Breast epithelium (tissue), 4 donors: ENCODE measurements at regions not wholly inside any gene's neighbourhood (a gene's known extent, or its start where the extent isn't known, plus 50 kb on each side); places are given as distances from the start of the nearest gene placed in this dataset.

ENCODE experiments used
- DNase-seq, 2 donors: peaks; one replicate each; pipeline ENCODE4 v3.0.0-alpha.2; 2019; ENCODE audit warnings: low spot score in 2 of 2
- H3K27ac ChIP-seq, 2 donors: fragments of 200-600 bp; sonication (generic) in 1 of 2; one replicate each; pipeline ENCODE4 v1.5.1; 2016 to 2019; ENCODE audit warnings: mild to moderate bottlenecking in 1 of 2
- H3K27me3 ChIP-seq, 2 donors: fragments of 200-600 bp; sonication (generic) in 1 of 2; one replicate each; pipeline versions ENCODE4 v1.5.1 to v1.6.0; 2017 to 2019; ENCODE audit warnings: control low read depth in 1 of 2, mild to moderate bottlenecking in 1 of 2
- H3K36me3 ChIP-seq: fragments of 200-600 bp; one replicate; pipeline ENCODE4 v1.5.1; 2019
- H3K4me1 ChIP-seq, 2 donors: fragments of 200-600 bp; sonication (generic); one replicate each; pipeline ENCODE4 v1.5.1; 2016 to 2019; ENCODE audit warnings: control low read depth in 1 of 2
- H3K4me3 ChIP-seq, 3 donors: fragments of 200-600 bp; sonication (generic); 1 replicate in 2 of 3; 2 replicates in 1 of 3; pipeline ENCODE4 v1.5.1; 2016 to 2019; ENCODE audit warnings: mild to moderate bottlenecking in 3 of 3, moderate library complexity in 2 of 3
- H3K9me3 ChIP-seq, 2 donors: fragments of 200-600 bp; sonication (generic) in 1 of 2; one replicate each; pipeline ENCODE4 v1.5.1; 2016 to 2019; ENCODE audit warnings: control low read depth in 1 of 2
- CTCF ChIP-seq, 3 donors: fragments of 450-650 bp; IDR thresholded peaks; one replicate each; pipeline ENCODE4 v1.5.1; 2016 to 2017; ENCODE audit warnings: antibody characterized with exemption in 3 of 3, mild to moderate bottlenecking in 3 of 3, moderate library complexity in 3 of 3
- POLR2A ChIP-seq: fragments of 450-650 bp; IDR thresholded peaks from one replicate; pipeline ENCODE4 v1.6.1; 2016; ENCODE audit warnings: antibody characterized with exemption, mild to moderate bottlenecking, moderate library complexity
- POLR2AphosphoS5 ChIP-seq, 3 donors: sonication (generic); formaldehyde crosslinking; IDR thresholded peaks; one replicate each; pipeline ENCODE4 v1.6.1; 2017; ENCODE audit warnings: antibody characterized with exemption in 3 of 3
- intact Hi-C: fragments of 100-400 bp; cut with DNase I; formaldehyde crosslinking; loops from one replicate; pipeline ENCODE4 v1.15.1; 2023; ENCODE audit warnings: low total_unique reads

DNA sequence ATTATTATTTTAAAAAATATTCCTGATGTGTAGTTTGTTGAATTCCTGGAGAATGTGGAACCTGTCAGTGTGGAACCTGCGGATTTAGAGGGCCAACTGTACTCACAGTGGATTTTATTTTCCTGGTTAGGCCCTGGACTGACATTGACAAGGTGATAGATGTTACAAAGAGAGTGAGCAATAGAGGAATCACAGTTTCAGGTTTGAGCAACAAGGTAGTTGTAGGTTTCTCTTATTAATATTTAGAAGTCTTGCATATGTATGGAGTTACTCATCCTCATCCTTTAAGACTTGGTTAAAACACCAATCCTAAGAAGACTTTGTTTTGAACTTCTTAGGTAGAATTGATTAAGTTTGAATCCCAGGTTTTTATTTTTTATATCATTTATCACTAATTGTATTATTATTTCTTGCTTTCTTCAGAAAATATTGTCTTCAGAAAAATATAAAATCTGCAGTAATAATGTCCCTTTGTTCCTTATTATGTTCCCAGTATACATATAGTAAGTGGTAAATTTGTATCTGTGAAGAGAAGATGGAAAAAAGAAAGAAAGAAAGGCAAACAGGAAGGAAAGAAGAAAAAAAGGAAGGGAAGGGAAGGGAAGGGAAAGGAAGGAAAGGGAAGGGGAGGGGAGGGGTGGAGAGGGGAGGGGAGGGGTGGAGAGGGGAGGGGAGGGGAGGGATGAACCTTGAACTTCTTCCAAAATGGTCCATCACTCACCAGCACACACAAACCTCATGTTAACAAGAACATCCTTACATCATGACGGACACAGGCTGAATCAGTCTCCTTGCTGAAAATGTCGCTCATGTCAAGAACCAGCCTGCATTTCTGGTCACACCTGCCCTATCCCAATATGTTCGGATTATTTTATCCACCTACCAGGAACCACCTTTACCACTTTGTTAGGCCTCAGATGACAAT lies 867.2 kb downstream of the CDH11 start:
- Histone ChIP-seq H3K36me3 (no peaks in the 10 kb centered on the region), H3K4me3 (no peak overlapping the region), H3K27ac (no peak overlapping the region), H3K27me3 (no peaks in the 10 kb centered on the region), H3K9me3 (no peaks in the 10 kb centered on the region), H3K4me1 (no peaks in the 10 kb centered on the region)
- intact Hi-C loops = no loop called here
- no peak for DNase-seq
- no peak for TF ChIP-seq POLR2AphosphoS5 (IDR thresholded peaks at IDR 0.05)
- TF ChIP-seq POLR2A = no peak
- no peak for TF ChIP-seq CTCF (IDR thresholded peaks at IDR 0.05)

- no peaks in the 10 kb centered on the region for H3K4me1 ChIP-seq
- TF ChIP-seq CTCF (IDR thresholded peaks at IDR 0.05) (no peak), POLR2A (no peak), POLR2AphosphoS5 (IDR thresholded peaks at IDR 0.05) (no peak)
- no peaks in the 10 kb centered on the region for H3K36me3 ChIP-seq
- H3K27me3 ChIP-seq = no peaks in the 10 kb centered on the region
- no peak overlapping the region for H3K27ac ChIP-seq
- no peaks in the 10 kb centered on the region for H3K9me3 ChIP-seq
- H3K4me3 ChIP-seq = no peak overlapping the region
- DNase-seq = no peak
- intact Hi-C loops = no loop called here
Measured at GRCh38 chr16:64253525-64253924, 868.3 kb downstream of the CDH11 start.

GRCh38 chr16:64253096-64253495 lies 868.8 kb downstream of the CDH11 start:
- intact Hi-C loops = no loop called here
- H3K4me1 ChIP-seq = no peaks in the 10 kb centered on the region
- no peaks in the 10 kb centered on the region for H3K9me3 ChIP-seq
- no peaks in the 10 kb centered on the region for H3K27me3 ChIP-seq
- DNase-seq = no peak
- no peak overlapping the region for H3K4me3 ChIP-seq
- no peak for TF ChIP-seq CTCF (IDR thresholded peaks at IDR 0.05)
- TF ChIP-seq POLR2A = no peak
- TF ChIP-seq POLR2AphosphoS5 (IDR thresholded peaks at IDR 0.05) = no peak
- H3K36me3 ChIP-seq = no peaks in the 10 kb centered on the region
- H3K27ac ChIP-seq = no peak overlapping the region

DNA sequence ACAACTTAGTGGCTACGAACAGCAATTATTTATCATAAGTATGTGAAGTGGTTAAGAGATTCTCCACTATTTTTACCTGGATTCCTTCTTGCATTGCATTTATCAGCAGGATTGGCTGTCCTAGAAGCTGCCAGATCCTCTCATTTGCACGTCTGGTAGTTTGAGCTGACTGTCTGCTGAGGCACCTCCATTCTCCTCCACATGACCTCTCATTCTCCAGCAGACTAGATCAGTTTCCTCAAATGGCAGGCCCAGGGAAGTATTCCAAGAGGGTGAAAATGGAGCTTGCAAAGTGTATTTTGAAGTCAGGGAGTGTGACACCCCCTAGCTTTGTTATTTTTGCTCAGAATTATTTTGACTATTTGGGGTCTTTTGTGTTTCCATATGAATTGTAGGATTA lies 870.1 kb downstream of the CDH11 start:
- no peak overlapping the region for H3K4me3 ChIP-seq
- intact Hi-C loops = no loop called here
- no peak overlapping the region for H3K27ac ChIP-seq
- no peaks in the 10 kb centered on the region for H3K27me3 ChIP-seq
- H3K36me3 ChIP-seq = no peaks in the 10 kb centered on the region
- H3K9me3 ChIP-seq = no peaks in the 10 kb centered on the region
- TF ChIP-seq POLR2A (no peak), CTCF (IDR thresholded peaks at IDR 0.05) (no peak), POLR2AphosphoS5 (IDR thresholded peaks at IDR 0.05) (no peak)
- no peaks in the 10 kb centered on the region for H3K4me1 ChIP-seq
- DNase-seq = no peak

GRCh38 chr16:64250866-64251265 lies 871.0 kb downstream of the CDH11 start:
- intact Hi-C loops = no loop called here
- H3K4me1 ChIP-seq = no peaks in the 10 kb centered on the region
- H3K4me3 ChIP-seq = no peak overlapping the region
- TF ChIP-seq POLR2AphosphoS5 (IDR thresholded peaks at IDR 0.05) (no peak), POLR2A (no peak), CTCF (IDR thresholded peaks at IDR 0.05) (no peak)
- no peak for DNase-seq
- H3K9me3 ChIP-seq = no peaks in the 10 kb centered on the region
- no peak overlapping the region for H3K27ac ChIP-seq
- no peaks in the 10 kb centered on the region for H3K27me3 ChIP-seq
- H3K36me3 ChIP-seq = no peaks in the 10 kb centered on the region
